HCT116 (cell line): ENCODE measurements at regions not wholly inside any gene's neighbourhood (a gene's known extent, or its start where the extent isn't known, plus 50 kb on each side); places are given as distances from the start of the nearest gene placed in this dataset.

Source experiments
- ATAC-seq: fragments of 200-7000 bp; cut with Tn5 transposase; 2 replicates; pipeline ENCODE4 v1.9.1; 2020; ENCODE audit warnings: mild to moderate bottlenecking, moderate library complexity
- BruUV-seq: library from RNA; stranded (reverse); fragments of 400-500 nt; replicated peaks from 2 replicates; lab custom pipeline; 2021; lab: Mats Ljungman, UMichigan
- CTCF ChIA-PET: fragments of 300-600 bp; sonication (Branson Sonifier 250); formaldehyde crosslinking; loops from one replicate; lab custom pipeline; 2021; ENCODE audit warnings: antibody characterized with exemption; lab: Charles Lee
- POLR2A ChIA-PET: fragments of 300-600, 350-600 bp; sonication (Branson Sonifier 250); formaldehyde crosslinking; loops from one replicate; lab custom pipeline; 2021; ENCODE audit warnings: antibody characterized with exemption; lab: Charles Lee
- RAD21 ChIA-PET, 2 experiments: fragments of 300-600 bp; sonication (Branson Sonifier 250); formaldehyde crosslinking; loops; one replicate each; lab custom pipeline; 2023; ENCODE audit warnings: low total read pairs in 2 of 2; ENCODE audit not compliant: uncharacterized antibody in 2 of 2, unreplicated experiment in 2 of 2, low non-redundant PET in 1 of 2; lab: Charles Lee
- DNase-seq: peaks from one replicate; pipeline ENCODE4 v3.0.0-alpha.2; 2010; ENCODE audit warnings: low read depth, low spot score
- H2AFZ ChIP-seq: fragments of 200-600 bp; shearing (Covaris generic), sonication (generic); 2 replicates; pipeline ENCODE4 v1.6.1; 2017; ENCODE audit warnings: low read depth, mixed run types, mixed read lengths, antibody characterized with exemption, low read length; ENCODE audit not compliant: poor library complexity, severe bottlenecking
- H3K27ac ChIP-seq: 2 replicates; pipeline ENCODE4 v1.5.1; 2012; ENCODE audit warnings: low read depth, low read length
- H3K27me3 ChIP-seq: fragments of 200-600 bp; sonication (generic); 2 replicates; pipeline ENCODE4 v1.6.1; 2016; ENCODE audit warnings: mixed run types, low read length, mixed read lengths; ENCODE audit not compliant: insufficient read depth
- H3K36me3 ChIP-seq, 2 experiments: fragments of 200-500 bp in 1 of 2; fragments of 200-600 bp in 1 of 2; sonication (Bioruptor generic) in 1 of 2; sonication (generic) in 1 of 2; 2 replicates each; pipeline versions ENCODE4 v1.5.1 to v1.6.1; 2014 to 2016; ENCODE audit warnings: low read length in 2 of 2, inconsistent platforms in 1 of 2, mixed read lengths in 1 of 2, mixed run types in 1 of 2; ENCODE audit not compliant: insufficient read depth in 2 of 2, control insufficient read depth in 1 of 2
- H3K4me1 ChIP-seq, 2 experiments: fragments of 200-600 bp in 1 of 2; sonication (generic) in 1 of 2; 2 replicates each; pipeline versions ENCODE4 v1.5.1 to v1.6.1; 2012 to 2017; ENCODE audit warnings: low read length in 2 of 2, inconsistent platforms in 1 of 2, mild to moderate bottlenecking in 1 of 2, mixed read lengths in 1 of 2, mixed run types in 1 of 2, moderate library complexity in 1 of 2; ENCODE audit not compliant: insufficient read depth in 2 of 2, control insufficient read depth in 1 of 2
- H3K4me2 ChIP-seq: fragments of 200-600 bp; sonication (generic); 2 replicates; pipeline ENCODE4 v1.6.1; 2017; ENCODE audit warnings: mixed run types, low read length, mixed read lengths
- H3K4me3 ChIP-seq, 2 experiments: fragments of 200-600 bp in 1 of 2; sonication (generic) in 1 of 2; replicated peaks in 1 of 2; 2 replicates each; pipeline ENCODE4 v1.5.1; 2011 to 2016; ENCODE audit warnings: low read length in 2 of 2, control low read depth in 1 of 2, low read depth in 1 of 2, mild to moderate bottlenecking in 1 of 2, mixed read lengths in 1 of 2, mixed run types in 1 of 2
- H3K79me2 ChIP-seq: fragments of 200-600 bp; sonication (generic); 2 replicates; pipeline ENCODE4 v1.6.1; 2017; ENCODE audit warnings: mild to moderate bottlenecking, mixed run types, low read length, moderate library complexity, mixed read lengths; ENCODE audit not compliant: insufficient read depth
- H3K9ac ChIP-seq: fragments of 200-600 bp; sonication (generic); 2 replicates; pipeline ENCODE4 v1.6.1; 2016; ENCODE audit warnings: low read length, mixed read lengths
- H3K9me2 ChIP-seq: fragments of 200-600 bp; sonication (generic), shearing (Covaris generic); 2 replicates; pipeline ENCODE4 v1.6.1; 2017; ENCODE audit warnings: mixed run types, mild to moderate bottlenecking, moderate library complexity; ENCODE audit not compliant: insufficient read depth
- H3K9me3 ChIP-seq, 2 experiments: fragments of 200-500 bp in 1 of 2; fragments of 200-600 bp in 1 of 2; sonication (Bioruptor generic) in 1 of 2; sonication (generic) in 1 of 2; 2 replicates each; pipeline ENCODE4 v1.6.1; 2014 to 2017; ENCODE audit warnings: low read length in 2 of 2, mixed read lengths in 2 of 2, inconsistent platforms in 1 of 2, low read depth in 1 of 2, mild to moderate bottlenecking in 1 of 2, mixed run types in 1 of 2, moderate library complexity in 1 of 2; ENCODE audit not compliant: control insufficient read depth in 1 of 2, insufficient read depth in 1 of 2
- H4K20me1 ChIP-seq: fragments of 200-600 bp; sonication (generic), shearing (Covaris generic); 2 replicates; pipeline ENCODE4 v1.6.1; 2017; ENCODE audit warnings: mixed run types, mild to moderate bottlenecking, moderate library complexity; ENCODE audit not compliant: insufficient read depth
- ATF3 ChIP-seq: IDR thresholded peaks from 2 replicates; pipeline ENCODE4 v1.6.1; 2012
- EGR1 ChIP-seq: IDR thresholded peaks from 2 replicates; pipeline ENCODE4 v1.6.1; 2012; ENCODE audit warnings: low read depth
- EZH2phosphoT487 ChIP-seq: fragments of 200-600 bp; IDR thresholded peaks from 2 replicates; pipeline ENCODE4 v1.6.1; 2018; ENCODE audit warnings: antibody characterized with exemption, borderline replicate concordance
- POLR2A ChIP-seq: IDR thresholded peaks from 2 replicates; pipeline ENCODE4 v1.7.0; 2011; ENCODE audit warnings: borderline replicate concordance; ENCODE audit not compliant: insufficient read depth, insufficient read length; ENCODE audit errors: extremely low read depth
- RAD21 ChIP-seq: IDR thresholded peaks from 2 replicates; pipeline ENCODE4 v1.6.1; 2012; ENCODE audit warnings: low read depth, mild to moderate bottlenecking
- REST ChIP-seq: IDR thresholded peaks from 2 replicates; pipeline ENCODE4 v1.6.1; 2012; ENCODE audit warnings: low read depth
- SP1 ChIP-seq: IDR thresholded peaks from 2 replicates; pipeline ENCODE4 v1.6.1; 2012; ENCODE audit warnings: low read depth
- SRF ChIP-seq: IDR thresholded peaks from 2 replicates; pipeline ENCODE4 v1.6.1; 2012; ENCODE audit warnings: low read depth
- TCF7L2 ChIP-seq: IDR thresholded peaks from 2 replicates; pipeline ENCODE4 v1.7.0; 2011; ENCODE audit warnings: borderline replicate concordance, inconsistent platforms; ENCODE audit not compliant: insufficient read depth, insufficient read length; ENCODE audit errors: extremely low read depth
- ZBTB33 ChIP-seq: IDR thresholded peaks from 2 replicates; pipeline ENCODE4 v1.6.1; 2011; ENCODE audit warnings: mild to moderate bottlenecking, low read length, moderate library complexity; ENCODE audit not compliant: insufficient replicate concordance; ENCODE audit errors: extremely low read depth
- ZNF274 ChIP-seq: fragments of 200-500 bp; sonication (Bioruptor generic); IDR thresholded peaks from 2 replicates; pipeline ENCODE4 v1.6.1; 2014; ENCODE audit warnings: mild to moderate bottlenecking, low read depth, low read length, inconsistent platforms
- intact Hi-C: fragments of 100-400 bp; cut with micrococcal nuclease; formaldehyde crosslinking; loops from 2 replicates; pipeline ENCODE4 v1.10.0; 2022

- Histone ChIP-seq H3K27me3 (no peaks in the 10 kb centered on the region), H3K36me3 (no peaks in the 10 kb centered on the region), H3K27ac (no peak overlapping the region), H4K20me1 (no peaks in the 10 kb centered on the region), H3K4me2 (no peak overlapping the region), H3K4me1 (no peaks in the 10 kb centered on the region), H3K9me2 (no peaks in the 10 kb centered on the region), H3K4me3 (no peak overlapping the region), H3K9me3 (no peaks in the 10 kb centered on the region), H2AFZ (no peak overlapping the region), H3K9ac (no peak overlapping the region), H3K79me2 (no peaks in the 10 kb centered on the region)
- ATAC-seq (no peak), DNase-seq (no peak)
- ChIA-PET CTCF (no interaction called here), POLR2A (no interaction called here), RAD21 (no interaction called here)
- BruUV-seq = no TSS peak
- intact Hi-C loops = no loop called here
- TF ChIP-seq REST (no peak), ZBTB33 (no peak), TCF7L2 (no peak), RAD21 (no peak), SP1 (no peak), EGR1 (no peak), ZNF274 (no peak), EZH2phosphoT487 (no peak), ATF3 (no peak), POLR2A (no peak), SRF (no peak)
Measured at GRCh38 chrX:151860827-151861226, 51.9 kb upstream of the MAGEA4 start.
